Adrenal gland (tissue), 5 donors: ENCODE measurements at regions not wholly inside any gene's neighbourhood (a gene's known extent, or its start where the extent isn't known, plus 50 kb on each side); places are given as distances from the start of the nearest gene placed in this dataset.
"Not testable (repeated sequence)": the region's sequence is repeated elsewhere in the genome, so short reads cannot be mapped to it uniquely, and the experiment has no call there.

ENCODE experiments used
- CTCF ChIP-seq, 6 experiments: fragments of 450-650 bp in 4 of 6; fragments of 200-600 bp in 2 of 6; sonication (generic) in 1 of 6; IDR thresholded peaks; 1 replicate in 5 of 6; 2 replicates in 1 of 6; pipeline versions ENCODE4 v1.5.1 to v1.8.0; 2016 to 2021; ENCODE audit warnings: antibody characterized with exemption in 6 of 6, mild to moderate bottlenecking in 2 of 6, moderate library complexity in 1 of 6
- POLR2A ChIP-seq, 2 donors: fragments of 450-650 bp; IDR thresholded peaks; one replicate each; pipeline ENCODE4 v1.6.1; 2017; ENCODE audit warnings: antibody characterized with exemption in 2 of 2, mild to moderate bottlenecking in 2 of 2, moderate library complexity in 1 of 2
- donor health status: DM: no; HTN: no; CAD: no.

- not testable (repeated sequence) for TF ChIP-seq CTCF, POLR2A (IDR thresholded peaks at IDR 0.05)
Measured at GRCh38 chr5:124496968-124497367, 249.5 kb downstream of the ZNF608 start.
